H1 (cell line): ENCODE measurements at regions not wholly inside any gene's neighbourhood (a gene's known extent, or its start where the extent isn't known, plus 50 kb on each side); places are given as distances from the start of the nearest gene placed in this dataset.

Source experiments
- CTCF ChIA-PET: fragments of 300-600 bp; sonication (Branson Sonifier 250); formaldehyde crosslinking; loops from one replicate; lab custom pipeline; 2021; ENCODE audit not compliant: partially characterized antibody; lab: Charles Lee
- POLR2A ChIA-PET: fragments of 300-600 bp; sonication (Branson Sonifier 250); formaldehyde crosslinking; loops from one replicate; lab custom pipeline; 2021; ENCODE audit warnings: inconsistent platforms; ENCODE audit not compliant: partially characterized antibody; lab: Charles Lee
- DNase-seq, 2 experiments: peaks; one replicate each; pipeline versions ENCODE4 v3.0.0 to v3.0.0-alpha.2; 2010 to 2022; ENCODE audit warnings: low spot score in 2 of 2, low read depth in 1 of 2, mixed read lengths in 1 of 2
- FAIRE-seq: peaks from 2 replicates; lab custom pipeline; 2011; peaks lifted over from hg19 to GRCh38; lab: Jason Lieb, UNC
- H2AFZ ChIP-seq: 2 replicates; pipeline ENCODE4 v1.8.1; 2012; ENCODE audit warnings: low read length, inconsistent platforms
- H2AK5ac ChIP-seq: 2 replicates; pipeline ENCODE4 v1.6.1; 2013; ENCODE audit warnings: low read depth, low read length
- H2BK120ac ChIP-seq: replicated peaks from 2 replicates; pipeline ENCODE3; 2013; ENCODE audit warnings: low read depth, low read length, inconsistent platforms
- H2BK12ac ChIP-seq: 2 replicates; pipeline ENCODE4 v1.6.1; 2013; ENCODE audit warnings: low read depth, low read length
- H2BK15ac ChIP-seq: 2 replicates; pipeline ENCODE4 v1.6.1; 2013; ENCODE audit warnings: low read length
- H2BK20ac ChIP-seq: 2 replicates; pipeline ENCODE4 v1.6.1; 2013; ENCODE audit warnings: low read length
- H2BK5ac ChIP-seq: 2 replicates; pipeline ENCODE4 v1.6.1; 2013; ENCODE audit warnings: low read depth, low read length
- H3K14ac ChIP-seq: 2 replicates; pipeline ENCODE4 v1.6.1; 2013; ENCODE audit warnings: inconsistent platforms; ENCODE audit not compliant: insufficient read length
- H3K18ac ChIP-seq: 2 replicates; pipeline ENCODE4 v1.6.1; 2013; ENCODE audit warnings: low read length; ENCODE audit errors: extremely low read depth
- H3K23ac ChIP-seq: 2 replicates; pipeline ENCODE4 v1.6.1; 2013; ENCODE audit warnings: inconsistent platforms; ENCODE audit not compliant: insufficient read length
- H3K23me2 ChIP-seq: 2 replicates; pipeline ENCODE4 v1.6.1; 2013; ENCODE audit warnings: low read depth, low read length
- H3K27ac ChIP-seq: 2 replicates; pipeline ENCODE4 v1.6.1; 2011; ENCODE audit warnings: low read depth, low read length, inconsistent platforms
- H3K27me3 ChIP-seq, 4 experiments: replicated peaks in 1 of 4; 1 replicate in 1 of 4; 2 replicates in 3 of 4; pipeline versions ENCODE4 v1.6.1 to v1.8.1; 2011 to 2013; ENCODE audit warnings: low read length in 3 of 4, mild to moderate bottlenecking in 3 of 4, inconsistent platforms in 2 of 4, mixed read lengths in 2 of 4, moderate library complexity in 1 of 4; ENCODE audit not compliant: control insufficient read depth in 3 of 4, insufficient read depth in 3 of 4; ENCODE audit errors: extremely low read depth in 1 of 4
- H3K36me3 ChIP-seq, 4 experiments: 2 replicates each; pipeline versions ENCODE4 v1.6.1 to v1.8.1; 2011 to 2013; ENCODE audit warnings: mild to moderate bottlenecking in 4 of 4, low read length in 3 of 4, moderate library complexity in 2 of 4, control low read depth in 1 of 4, inconsistent platforms in 1 of 4; ENCODE audit not compliant: insufficient read depth in 4 of 4, control insufficient read depth in 2 of 4
- H3K4ac ChIP-seq: replicated peaks from 2 replicates; pipeline ENCODE3; 2013; ENCODE audit warnings: low read length, low read depth, mixed read lengths, inconsistent platforms; ENCODE audit not compliant: insufficient read length
- H3K4me1 ChIP-seq, 4 experiments: replicated peaks in 1 of 4; 1 replicate in 1 of 4; 2 replicates in 3 of 4; pipeline versions ENCODE4 v1.6.1 to v1.8.1; 2011 to 2013; ENCODE audit warnings: low read length in 3 of 4, inconsistent platforms in 2 of 4, mixed read lengths in 1 of 4; ENCODE audit not compliant: insufficient read depth in 4 of 4, control insufficient read depth in 3 of 4
- H3K4me2 ChIP-seq, 2 experiments: 2 replicates each; pipeline versions ENCODE4 v1.6.1 to v1.8.1; 2011 to 2013; ENCODE audit warnings: low read depth in 2 of 2, low read length in 2 of 2, control low read depth in 1 of 2, inconsistent platforms in 1 of 2, mild to moderate bottlenecking in 1 of 2; ENCODE audit not compliant: insufficient read depth in 1 of 2
- H3K4me3 ChIP-seq, 4 experiments: fragments of 200-600, 300-600 bp in 1 of 4; sonication (generic), shearing (Covaris generic), sonication (Bioruptor Twin) in 1 of 4; 2 replicates each; pipeline versions ENCODE4 v1.5.1 to v1.8.1; 2011 to 2016; ENCODE audit warnings: low read length in 4 of 4, low read depth in 3 of 4, control low read depth in 2 of 4, inconsistent platforms in 2 of 4, mild to moderate bottlenecking in 2 of 4, mixed read lengths in 1 of 4, moderate library complexity in 1 of 4; ENCODE audit not compliant: insufficient read depth in 2 of 4; ENCODE audit errors: extremely low read depth in 1 of 4
- H3K56ac ChIP-seq: replicated peaks from 2 replicates; pipeline ENCODE3; 2013; ENCODE audit warnings: low read depth, mild to moderate bottlenecking, mixed read lengths, low read length, inconsistent platforms; ENCODE audit not compliant: insufficient read length
- H3K79me1 ChIP-seq: 2 replicates; pipeline ENCODE4 v1.6.1; 2013; ENCODE audit warnings: low read depth, low read length, control low read depth
- H3K79me2 ChIP-seq, 2 experiments: 2 replicates each; pipeline versions ENCODE4 v1.6.1 to v1.8.1; 2012 to 2013; ENCODE audit warnings: low read length in 2 of 2, mild to moderate bottlenecking in 2 of 2, inconsistent platforms in 1 of 2; ENCODE audit not compliant: insufficient read depth in 2 of 2, control insufficient read depth in 1 of 2
- H3K9ac ChIP-seq, 4 experiments: replicated peaks in 1 of 4; 1 replicate in 1 of 4; 2 replicates in 3 of 4; pipeline versions ENCODE4 v1.6.1 to v1.8.1; 2011 to 2013; ENCODE audit warnings: low read depth in 3 of 4, low read length in 3 of 4, control low read depth in 2 of 4, mild to moderate bottlenecking in 2 of 4, moderate library complexity in 2 of 4, inconsistent platforms in 1 of 4; ENCODE audit errors: extremely low read depth in 1 of 4
- H3K9me3 ChIP-seq, 2 experiments: 2 replicates each; pipeline versions ENCODE4 v1.6.1 to v1.8.1; 2012 to 2013; ENCODE audit warnings: mild to moderate bottlenecking in 2 of 2, moderate library complexity in 2 of 2, control low read depth in 1 of 2, inconsistent platforms in 1 of 2, low read depth in 1 of 2, low read length in 1 of 2, mixed read lengths in 1 of 2; ENCODE audit not compliant: insufficient read depth in 2 of 2
- H4K20me1 ChIP-seq, 2 experiments: replicated peaks in 1 of 2; 2 replicates each; pipeline versions ENCODE3 to v1.8.1; 2011 to 2013; ENCODE audit warnings: inconsistent platforms in 2 of 2, low read length in 2 of 2, mild to moderate bottlenecking in 1 of 2; ENCODE audit not compliant: insufficient read depth in 2 of 2, control insufficient read depth in 1 of 2
- H4K5ac ChIP-seq: 2 replicates; pipeline ENCODE4 v1.6.1; 2013; ENCODE audit warnings: low read length, low read depth, mixed read lengths, inconsistent platforms; ENCODE audit not compliant: insufficient read length
- H4K8ac ChIP-seq: 2 replicates; pipeline ENCODE4 v1.8.0; 2013; ENCODE audit warnings: mild to moderate bottlenecking, moderate library complexity, low read length, inconsistent platforms; ENCODE audit not compliant: insufficient read depth; ENCODE audit errors: extremely low read depth
- H4K91ac ChIP-seq: replicated peaks from 2 replicates; pipeline ENCODE3; 2013; ENCODE audit warnings: low read length, mixed read lengths, inconsistent platforms; ENCODE audit not compliant: insufficient read length
- CBX5 ChIP-seq: fragments of 300-800, 300-1000 bp; sonication (generic); IDR thresholded peaks from 2 replicates; pipeline ENCODE4 v1.7.1; 2016; ENCODE audit warnings: antibody characterized with exemption, low read length, low read depth
- KDM1A ChIP-seq: fragments of 200-600, 300-600 bp; sonication (generic); IDR thresholded peaks from 2 replicates; pipeline ENCODE4 v1.7.1; 2016; ENCODE audit warnings: mild to moderate bottlenecking, low read length, borderline replicate concordance
- SP4 ChIP-seq: IDR thresholded peaks from 2 replicates; pipeline ENCODE4 v1.6.1; 2012; ENCODE audit warnings: low read length, inconsistent platforms
- SRF ChIP-seq: IDR thresholded peaks from 2 replicates; pipeline ENCODE4 v1.6.1; 2011; ENCODE audit warnings: mild to moderate bottlenecking, low read depth, low read length, moderate library complexity
- TBP ChIP-seq: IDR thresholded peaks from 2 replicates; pipeline ENCODE4 v1.6.1; 2011; ENCODE audit warnings: low read depth, low read length, improper control_type of control experiment
- YY1 ChIP-seq: IDR thresholded peaks from 2 replicates; pipeline ENCODE4 v1.6.1; 2011; ENCODE audit warnings: low read depth, mild to moderate bottlenecking, low read length
- WGBS, 2 experiments: shearing (Covaris generic) in 1 of 2; methylation state at CpG; one replicate each; pipeline versions ENCODE4 v1.1.6 to v1.1.7; 2013 to 2015; ENCODE audit warnings: low lambda C conversion rate in 2 of 2, mixed read lengths in 2 of 2, inconsistent platforms in 1 of 2, low coverage in 1 of 2, missing lambda C conversion rate in 1 of 2; ENCODE audit not compliant: insufficient replicate concordance in 2 of 2, insufficient coverage in 1 of 2, insufficient read length in 1 of 2; ENCODE audit errors: extremely low coverage in 1 of 2, missing lambda C conversion rate in 1 of 2; 5-methylcytosine and 5-hydroxymethylcytosine counted together

DNA sequence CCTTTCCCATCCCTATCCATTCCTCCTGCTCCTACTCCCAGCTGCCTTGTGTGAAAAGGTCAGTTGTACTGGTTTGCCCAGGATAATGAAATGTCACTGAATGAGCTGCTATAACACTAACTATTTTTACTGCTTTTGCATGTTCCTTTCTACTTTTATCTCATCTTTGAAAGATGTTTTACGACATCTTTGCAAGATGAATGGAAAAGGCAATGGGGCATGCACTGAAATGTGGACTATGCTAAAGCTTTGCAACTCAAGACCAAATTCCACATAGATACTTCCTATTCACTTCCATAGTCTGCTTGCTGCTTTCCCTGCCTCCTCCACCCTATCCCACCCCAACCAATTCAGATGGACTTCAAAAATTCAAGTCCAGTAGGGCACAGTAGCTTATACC lies 111.3 kb downstream of the SETD4 start:
- no peak overlapping the region for H3K18ac ChIP-seq
- H3K79me2 ChIP-seq = no peaks in the 10 kb centered on the region
- no peak overlapping the region for H3K56ac ChIP-seq
- no peak overlapping the region for H4K5ac ChIP-seq
- H3K9me3 ChIP-seq = no peaks in the 10 kb centered on the region
- H2AK5ac ChIP-seq = no peak overlapping the region
- H3K4me1 ChIP-seq = no peaks in the 10 kb centered on the region
- H4K8ac ChIP-seq = no peak overlapping the region
- H2BK120ac ChIP-seq = no peak overlapping the region
- no peaks in the 10 kb centered on the region for H3K79me1 ChIP-seq
- DNase-seq = no peak
- H3K4ac ChIP-seq = no peak overlapping the region
- WGBS, 2 experiments = 84% methylated on average over 1 of the region's 1 CpG; no CpG with 5 or more reads in 1 of the 2 experiments
- H4K20me1 ChIP-seq = no peaks in the 10 kb centered on the region
- no peaks in the 10 kb centered on the region for H3K36me3 ChIP-seq
- no peak for FAIRE-seq
- no peak overlapping the region for H3K4me3 ChIP-seq
- no peak overlapping the region for H3K4me2 ChIP-seq
- no peaks in the 10 kb centered on the region for H3K23me2 ChIP-seq
- no peak overlapping the region for H2BK20ac ChIP-seq
- no peak overlapping the region for H3K27ac ChIP-seq
- POLR2A ChIA-PET = interaction anchor here (0.6 kb wide), 1 partner anchor 1040 kb away, joined by 3 read pairs; no protein-coding TSS in a partner anchor
- no peak overlapping the region for H2BK12ac ChIP-seq
- no peak overlapping the region for H2AFZ ChIP-seq
- TF ChIP-seq SP4 (no peak), CBX5 (no peak), YY1 (no peak), SRF (no peak), TBP (no peak), KDM1A (no peak)
- TF ChIP-seq, all 59 proteins: peak for 0
- CTCF ChIA-PET = interaction anchor here (1.0 to 2.0 kb wide), 2 partner anchors 18 to 79 kb away, joined by 3 to 4 read pairs; no protein-coding TSS in a partner anchor
- Histone ChIP-seq H4K91ac (no peak overlapping the region), H3K14ac (no peak overlapping the region), H3K23ac (no peak overlapping the region), H3K27me3 (no peaks in the 10 kb centered on the region), H2BK5ac (no peak overlapping the region), H3K9ac (no peak overlapping the region), H2BK15ac (no peak overlapping the region)
